D721Med (cell line): ENCODE measurements at regions not wholly inside any gene's neighbourhood (a gene's known extent, or its start where the extent isn't known, plus 50 kb on each side); places are given as distances from the start of the nearest gene placed in this dataset.

Source experiments
- DNase-seq: peaks from one replicate; pipeline ENCODE4 v3.0.0; 2011; ENCODE audit warnings: low spot score; ENCODE audit not compliant: insufficient read length
- FAIRE-seq: peaks from 2 replicates; lab custom pipeline; 2011; peaks lifted over from hg19 to GRCh38; lab: Jason Lieb, UNC
- CTCF ChIP-seq: IDR thresholded peaks from 2 replicates; pipeline ENCODE4 v1.5.1; 2012; ENCODE audit warnings: mild to moderate bottlenecking, control low read depth; ENCODE audit not compliant: insufficient read depth; ENCODE audit errors: missing control alignments

GRCh38 chr9:90476058-90476457 lies 166.6 kb downstream of the DIRAS2 start:
- FAIRE-seq (no peak), DNase-seq (no peak)
- TF ChIP-seq CTCF = no peak

GRCh38 chr9:90477535-90477934 lies 165.1 kb downstream of the DIRAS2 start:
- no peak for TF ChIP-seq CTCF
- no peak for FAIRE-seq

GRCh38 chr9:90478821-90479220 lies 163.8 kb downstream of the DIRAS2 start:
- DNase-seq = no peak
- FAIRE-seq = no peak
- TF ChIP-seq CTCF = no peak

More at GRCh38 chr9:90477535-90477934, 165.1 kb downstream of the DIRAS2 start:
- DNase-seq = no peak

- FAIRE-seq = no peak
- no peak for DNase-seq
- TF ChIP-seq CTCF = no peak
These were observed 157.6 kb downstream of the DIRAS2 start for GRCh38 chr9:90485028-90485427.

DNA sequence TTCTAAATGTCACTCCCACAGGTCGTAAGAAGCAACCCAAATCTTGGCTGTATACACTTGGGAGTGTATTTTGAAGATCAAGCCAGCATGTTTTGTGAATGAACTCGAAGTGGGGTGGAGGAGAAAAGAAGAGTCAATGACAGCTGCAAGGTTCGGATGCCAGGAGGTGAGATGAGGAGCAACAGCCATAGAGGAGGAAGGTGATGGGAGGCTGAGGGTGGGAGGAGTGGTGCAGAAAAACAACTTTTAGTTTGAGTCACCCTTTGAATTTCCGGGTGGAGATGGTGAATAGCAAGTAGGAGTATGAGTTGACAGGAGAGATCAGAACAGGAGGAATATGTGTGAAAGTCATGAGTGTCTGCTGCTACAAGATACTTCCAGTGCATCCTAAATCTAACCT lies 153.6 kb downstream of the DIRAS2 start:
- FAIRE-seq (no peak), DNase-seq (no peak)
- no peak for TF ChIP-seq CTCF

- no peak for FAIRE-seq
- no peak for DNase-seq
- TF ChIP-seq CTCF = no peak
These were observed 142.9 kb downstream of the DIRAS2 start for GRCh38 chr9:90499761-90500160.

GRCh38 chr9:90502134-90502533 lies 140.5 kb downstream of the DIRAS2 start:
- TF ChIP-seq CTCF = no peak
- FAIRE-seq (no peak), DNase-seq (no peak)
